ENCODE measurements at regions not wholly inside any gene's neighbourhood (a gene's known extent, or its start where the extent isn't known, plus 50 kb on each side); places are given as distances from the start of the nearest gene placed in this dataset.

DNA sequence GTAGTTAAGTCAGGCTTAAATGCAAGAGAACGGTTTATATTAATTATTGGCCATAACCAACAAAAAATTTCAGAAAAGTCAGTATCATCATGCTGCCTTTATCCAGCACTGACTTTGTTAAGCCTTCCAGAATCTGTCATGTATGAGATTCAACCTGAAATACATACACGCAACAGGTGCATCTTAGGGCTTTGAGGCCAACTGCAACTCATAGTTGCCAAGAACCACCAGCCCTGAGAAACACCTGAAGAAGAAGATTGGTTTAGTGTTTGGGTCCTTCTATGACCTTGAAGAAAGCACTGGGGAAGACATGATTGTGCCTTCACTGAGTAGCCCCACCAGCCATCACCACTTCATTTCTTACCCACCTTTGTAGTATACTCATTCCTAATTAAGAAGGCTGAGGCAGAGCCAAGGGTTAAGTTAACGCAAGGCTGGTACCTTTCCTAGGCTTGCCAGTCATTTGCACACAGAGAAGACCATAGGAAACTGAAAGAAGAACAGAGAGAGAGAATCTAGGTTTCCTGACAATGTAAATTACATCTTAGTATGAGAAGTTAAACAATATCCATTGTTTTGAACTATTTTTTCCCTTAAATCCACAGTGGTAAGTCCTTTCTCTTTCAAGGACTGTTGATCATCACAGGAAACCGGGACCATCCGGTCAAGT is 200.1 kb upstream of the PRKCQ start (continued):
- TF ChIP-seq, protein P1, sequence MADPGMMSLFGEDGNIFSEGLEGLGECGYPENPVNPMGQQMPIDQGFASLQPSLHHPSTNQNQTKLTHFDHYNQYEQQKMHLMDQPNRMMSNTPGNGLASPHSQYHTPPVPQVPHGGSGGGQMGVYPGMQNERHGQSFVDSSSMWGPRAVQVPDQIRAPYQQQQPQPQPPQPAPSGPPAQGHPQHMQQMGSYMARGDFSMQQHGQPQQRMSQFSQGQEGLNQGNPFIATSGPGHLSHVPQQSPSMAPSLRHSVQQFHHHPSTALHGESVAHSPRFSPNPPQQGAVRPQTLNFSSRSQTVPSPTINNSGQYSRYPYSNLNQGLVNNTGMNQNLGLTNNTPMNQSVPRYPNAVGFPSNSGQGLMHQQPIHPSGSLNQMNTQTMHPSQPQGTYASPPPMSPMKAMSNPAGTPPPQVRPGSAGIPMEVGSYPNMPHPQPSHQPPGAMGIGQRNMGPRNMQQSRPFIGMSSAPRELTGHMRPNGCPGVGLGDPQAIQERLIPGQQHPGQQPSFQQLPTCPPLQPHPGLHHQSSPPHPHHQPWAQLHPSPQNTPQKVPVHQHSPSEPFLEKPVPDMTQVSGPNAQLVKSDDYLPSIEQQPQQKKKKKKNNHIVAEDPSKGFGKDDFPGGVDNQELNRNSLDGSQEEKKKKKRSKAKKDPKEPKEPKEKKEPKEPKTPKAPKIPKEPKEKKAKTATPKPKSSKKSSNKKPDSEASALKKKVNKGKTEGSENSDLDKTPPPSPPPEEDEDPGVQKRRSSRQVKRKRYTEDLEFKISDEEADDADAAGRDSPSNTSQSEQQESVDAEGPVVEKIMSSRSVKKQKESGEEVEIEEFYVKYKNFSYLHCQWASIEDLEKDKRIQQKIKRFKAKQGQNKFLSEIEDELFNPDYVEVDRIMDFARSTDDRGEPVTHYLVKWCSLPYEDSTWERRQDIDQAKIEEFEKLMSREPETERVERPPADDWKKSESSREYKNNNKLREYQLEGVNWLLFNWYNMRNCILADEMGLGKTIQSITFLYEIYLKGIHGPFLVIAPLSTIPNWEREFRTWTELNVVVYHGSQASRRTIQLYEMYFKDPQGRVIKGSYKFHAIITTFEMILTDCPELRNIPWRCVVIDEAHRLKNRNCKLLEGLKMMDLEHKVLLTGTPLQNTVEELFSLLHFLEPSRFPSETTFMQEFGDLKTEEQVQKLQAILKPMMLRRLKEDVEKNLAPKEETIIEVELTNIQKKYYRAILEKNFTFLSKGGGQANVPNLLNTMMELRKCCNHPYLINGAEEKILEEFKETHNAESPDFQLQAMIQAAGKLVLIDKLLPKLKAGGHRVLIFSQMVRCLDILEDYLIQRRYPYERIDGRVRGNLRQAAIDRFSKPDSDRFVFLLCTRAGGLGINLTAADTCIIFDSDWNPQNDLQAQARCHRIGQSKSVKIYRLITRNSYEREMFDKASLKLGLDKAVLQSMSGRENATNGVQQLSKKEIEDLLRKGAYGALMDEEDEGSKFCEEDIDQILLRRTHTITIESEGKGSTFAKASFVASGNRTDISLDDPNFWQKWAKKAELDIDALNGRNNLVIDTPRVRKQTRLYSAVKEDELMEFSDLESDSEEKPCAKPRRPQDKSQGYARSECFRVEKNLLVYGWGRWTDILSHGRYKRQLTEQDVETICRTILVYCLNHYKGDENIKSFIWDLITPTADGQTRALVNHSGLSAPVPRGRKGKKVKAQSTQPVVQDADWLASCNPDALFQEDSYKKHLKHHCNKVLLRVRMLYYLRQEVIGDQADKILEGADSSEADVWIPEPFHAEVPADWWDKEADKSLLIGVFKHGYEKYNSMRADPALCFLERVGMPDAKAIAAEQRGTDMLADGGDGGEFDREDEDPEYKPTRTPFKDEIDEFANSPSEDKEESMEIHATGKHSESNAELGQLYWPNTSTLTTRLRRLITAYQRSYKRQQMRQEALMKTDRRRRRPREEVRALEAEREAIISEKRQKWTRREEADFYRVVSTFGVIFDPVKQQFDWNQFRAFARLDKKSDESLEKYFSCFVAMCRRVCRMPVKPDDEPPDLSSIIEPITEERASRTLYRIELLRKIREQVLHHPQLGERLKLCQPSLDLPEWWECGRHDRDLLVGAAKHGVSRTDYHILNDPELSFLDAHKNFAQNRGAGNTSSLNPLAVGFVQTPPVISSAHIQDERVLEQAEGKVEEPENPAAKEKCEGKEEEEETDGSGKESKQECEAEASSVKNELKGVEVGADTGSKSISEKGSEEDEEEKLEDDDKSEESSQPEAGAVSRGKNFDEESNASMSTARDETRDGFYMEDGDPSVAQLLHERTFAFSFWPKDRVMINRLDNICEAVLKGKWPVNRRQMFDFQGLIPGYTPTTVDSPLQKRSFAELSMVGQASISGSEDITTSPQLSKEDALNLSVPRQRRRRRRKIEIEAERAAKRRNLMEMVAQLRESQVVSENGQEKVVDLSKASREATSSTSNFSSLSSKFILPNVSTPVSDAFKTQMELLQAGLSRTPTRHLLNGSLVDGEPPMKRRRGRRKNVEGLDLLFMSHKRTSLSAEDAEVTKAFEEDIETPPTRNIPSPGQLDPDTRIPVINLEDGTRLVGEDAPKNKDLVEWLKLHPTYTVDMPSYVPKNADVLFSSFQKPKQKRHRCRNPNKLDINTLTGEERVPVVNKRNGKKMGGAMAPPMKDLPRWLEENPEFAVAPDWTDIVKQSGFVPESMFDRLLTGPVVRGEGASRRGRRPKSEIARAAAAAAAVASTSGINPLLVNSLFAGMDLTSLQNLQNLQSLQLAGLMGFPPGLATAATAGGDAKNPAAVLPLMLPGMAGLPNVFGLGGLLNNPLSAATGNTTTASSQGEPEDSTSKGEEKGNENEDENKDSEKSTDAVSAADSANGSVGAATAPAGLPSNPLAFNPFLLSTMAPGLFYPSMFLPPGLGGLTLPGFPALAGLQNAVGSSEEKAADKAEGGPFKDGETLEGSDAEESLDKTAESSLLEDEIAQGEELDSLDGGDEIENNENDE (IDR thresholded peaks at IDR 0.05; ENCODE audit: low read depth, low read length): no peak
- no peak for TF ChIP-seq ASH1L (IDR thresholded peaks at IDR 0.05; ENCODE audit: borderline replicate concordance, low read depth, partially characterized antibody)
- TF ChIP-seq POLR2G (IDR thresholded peaks at IDR 0.05; ENCODE audit: low read depth, low read length): no peak
- no peak for TF ChIP-seq NR3C1 (CRISPR knock-in tag; IDR thresholded peaks at IDR 0.05)
- TF ChIP-seq SRSF7 (optimal IDR thresholded peaks at IDR 0.05; ENCODE audit: low read depth, low read length): no peak
